Esophagus squamous epithelium (tissue), 4 donors: ENCODE measurements at regions not wholly inside any gene's neighbourhood (a gene's known extent, or its start where the extent isn't known, plus 50 kb on each side); places are given as distances from the start of the nearest gene placed in this dataset.

Source experiments
- CTCF ChIP-seq, 6 experiments: fragments of 450-650 bp in 4 of 6; fragments of 200-600 bp in 2 of 6; sonication (generic) in 2 of 6; IDR thresholded peaks; one replicate each; pipeline ENCODE4 v1.5.1; 2016 to 2019; ENCODE audit warnings: antibody characterized with exemption in 6 of 6, mild to moderate bottlenecking in 4 of 6, moderate library complexity in 4 of 6
- POLR2A ChIP-seq, 4 donors: fragments of 450-650 bp; IDR thresholded peaks; one replicate each; pipeline ENCODE4 v1.6.1; 2017; ENCODE audit warnings: antibody characterized with exemption in 4 of 4, mild to moderate bottlenecking in 4 of 4, moderate library complexity in 3 of 4

GRCh38 chrX:34565981-34566380 lies 91.1 kb downstream of the TMEM47 start:
- TF ChIP-seq POLR2A (IDR thresholded peaks at IDR 0.05) (no peak), CTCF (IDR thresholded peaks at IDR 0.05) (no peak)
